ENCODE measurements at regions not wholly inside any gene's neighbourhood (a gene's known extent, or its start where the extent isn't known, plus 50 kb on each side); places are given as distances from the start of the nearest gene placed in this dataset.

GRCh38 chr1:61523229-61523628 is 201.7 kb downstream of the TM2D1 start:
- H3K36me3 ChIP-seq: no peaks in the 10 kb centered on the region
- H3K9me3 ChIP-seq (replicated peaks): no peaks in the 10 kb centered on the region
- intact Hi-C loops (cut with micrococcal nuclease): no loop called here
- peaks cover 19% of the 10 kb centered on the region for H3K4me1 ChIP-seq
- no peak overlapping the region for H3K27ac ChIP-seq (replicated peaks)
- DNase-seq: no peak
- no peaks in the 10 kb centered on the region for H3K27me3 ChIP-seq (ENCODE audit: low read depth)
- H3K4me3 ChIP-seq: no peak overlapping the region
- TF ChIP-seq CTCF (IDR thresholded peaks at IDR 0.05; ENCODE audit: borderline replicate concordance): no peak

GRCh38 chr1:61520401-61520800 is 204.5 kb downstream of the TM2D1 start:
- Histone ChIP-seq H3K36me3 (no peaks in the 10 kb centered on the region), H3K27me3 (ENCODE audit: low read depth) (no peaks in the 10 kb centered on the region), H3K9me3 (replicated peaks) (no peaks in the 10 kb centered on the region), H3K4me3 (no peak overlapping the region), H3K27ac (replicated peaks) (no peak overlapping the region), H3K4me1 (peaks cover 19% of the 10 kb centered on the region)
- no peak for DNase-seq
- TF ChIP-seq CTCF (IDR thresholded peaks at IDR 0.05; ENCODE audit: borderline replicate concordance): no peak
- intact Hi-C loops (cut with micrococcal nuclease): no loop called here

DNA sequence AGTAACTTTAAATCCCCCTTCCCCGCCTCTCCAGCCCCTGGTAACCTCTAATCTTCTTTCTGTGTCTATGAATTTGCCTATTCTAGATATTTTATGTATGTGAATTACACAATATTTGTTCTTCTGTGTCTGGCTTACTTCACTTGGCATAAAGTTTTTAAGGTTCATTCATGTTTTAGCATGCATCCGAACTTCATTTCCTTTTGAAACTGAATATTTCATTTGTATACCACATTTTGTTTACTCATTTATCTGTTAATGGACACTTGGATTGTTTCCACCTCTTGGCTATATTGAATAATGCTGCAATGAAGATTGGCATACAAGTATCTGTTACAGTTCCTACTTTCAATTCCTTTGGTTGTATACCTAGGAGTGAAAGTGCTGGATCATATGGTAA is 205.3 kb downstream of the TM2D1 start:
- intact Hi-C loops (cut with micrococcal nuclease): no loop called here
- no peaks in the 10 kb centered on the region for H3K9me3 ChIP-seq (replicated peaks)
- DNase-seq: no peak
- H3K27me3 ChIP-seq (ENCODE audit: low read depth): no peaks in the 10 kb centered on the region
- H3K4me3 ChIP-seq: no peak overlapping the region
- no peak overlapping the region for H3K27ac ChIP-seq (replicated peaks)
- H3K4me1 ChIP-seq: peaks cover 11% of the 10 kb centered on the region
- TF ChIP-seq CTCF (IDR thresholded peaks at IDR 0.05; ENCODE audit: borderline replicate concordance): no peak
- no peaks in the 10 kb centered on the region for H3K36me3 ChIP-seq

DNA sequence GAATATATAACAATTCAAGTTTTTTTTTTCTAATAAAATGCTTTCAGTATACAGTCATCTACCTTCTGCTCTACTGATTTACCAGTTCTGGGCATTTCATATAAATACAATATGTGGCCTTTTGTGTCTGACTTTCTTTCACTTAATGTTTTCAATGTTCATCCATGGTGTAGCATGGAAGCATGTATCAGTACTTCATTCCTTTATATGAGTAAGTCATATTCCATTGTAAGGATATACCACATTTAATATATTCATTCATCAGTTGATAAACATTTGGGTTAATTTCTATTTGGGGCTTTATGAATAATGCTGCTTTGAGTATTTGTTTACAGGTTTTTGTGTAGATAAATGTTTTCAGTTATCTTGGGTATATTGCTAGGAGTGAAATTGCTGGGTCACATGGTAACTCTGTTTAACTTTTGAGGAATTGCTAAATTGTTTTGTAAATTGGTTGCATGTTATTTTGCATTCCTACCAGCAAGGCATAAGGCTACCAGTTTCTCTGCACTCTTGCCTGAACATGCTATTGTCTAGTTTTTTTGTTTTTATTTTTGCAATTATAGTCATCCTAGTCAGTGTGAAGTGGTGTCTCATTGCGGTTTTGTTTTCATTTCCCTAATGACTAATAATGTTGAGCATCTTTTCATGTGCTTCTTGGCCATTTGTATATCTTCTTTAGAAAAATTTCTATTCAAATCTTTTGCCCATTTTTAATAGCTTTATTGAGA is 206.1 kb downstream of the TM2D1 start:
- no peak for DNase-seq
- Histone ChIP-seq H3K27me3 (ENCODE audit: low read depth) (no peaks in the 10 kb centered on the region), H3K4me1 (peaks cover 3% of the 10 kb centered on the region), H3K4me3 (no peak overlapping the region), H3K9me3 (replicated peaks) (no peaks in the 10 kb centered on the region), H3K36me3 (no peaks in the 10 kb centered on the region), H3K27ac (replicated peaks) (no peak overlapping the region)
- intact Hi-C loops (cut with micrococcal nuclease): no loop called here
- TF ChIP-seq CTCF (IDR thresholded peaks at IDR 0.05; ENCODE audit: borderline replicate concordance): no peak

- DNase-seq: no peak
- H3K27me3 ChIP-seq (ENCODE audit: low read depth): no peaks in the 10 kb centered on the region
- H3K4me3 ChIP-seq: no peak overlapping the region
- TF ChIP-seq CTCF (IDR thresholded peaks at IDR 0.05; ENCODE audit: borderline replicate concordance): no peak
- H3K27ac ChIP-seq (replicated peaks): no peak overlapping the region
- no peaks in the 10 kb centered on the region for H3K36me3 ChIP-seq
- intact Hi-C loops (cut with micrococcal nuclease): no loop called here
- H3K9me3 ChIP-seq (replicated peaks): no peaks in the 10 kb centered on the region
- no peaks in the 10 kb centered on the region for H3K4me1 ChIP-seq
Observed at GRCh38 chr1:61517345-61517744, 207.6 kb downstream of the TM2D1 start.
